Endodermal cell (in vitro differentiated cells): ENCODE measurements at regions not wholly inside any gene's neighbourhood (a gene's known extent, or its start where the extent isn't known, plus 50 kb on each side); places are given as distances from the start of the nearest gene placed in this dataset.
A peak's percentile ranks its signal among the peaks of the same experiment; 100 is the strongest.
"Not testable (repeated sequence)": the region's sequence is repeated elsewhere in the genome, so short reads cannot be mapped to it uniquely, and the experiment has no call there.

ENCODE experiments used
- DNase-seq: peaks from one replicate; pipeline ENCODE4 v3.0.0-alpha.2; 2017
- H3K27ac ChIP-seq: 2 replicates; pipeline ENCODE4 v1.5.1; 2013; ENCODE audit warnings: mild to moderate bottlenecking, low read depth, low read length, moderate library complexity
- H3K27me3 ChIP-seq: 2 replicates; pipeline ENCODE4 v1.6.1; 2013; ENCODE audit warnings: mild to moderate bottlenecking, low read length, moderate library complexity; ENCODE audit not compliant: insufficient read depth, control insufficient read depth, poor library complexity, severe bottlenecking
- H3K36me3 ChIP-seq: 2 replicates; pipeline ENCODE4 v1.7.0; 2013; ENCODE audit warnings: mild to moderate bottlenecking, low read length, moderate library complexity; ENCODE audit not compliant: control insufficient read depth, insufficient read depth
- H3K4me1 ChIP-seq: one replicate; pipeline ENCODE4 v1.7.0; 2013; ENCODE audit warnings: low read length; ENCODE audit not compliant: control insufficient read depth, insufficient read depth
- H3K4me3 ChIP-seq: 2 replicates; pipeline ENCODE4 v1.5.1; 2013; ENCODE audit warnings: mild to moderate bottlenecking, low read length, moderate library complexity
- H3K9ac ChIP-seq: 2 replicates; pipeline ENCODE4 v1.6.1; 2013; ENCODE audit warnings: mild to moderate bottlenecking, low read length, moderate library complexity; ENCODE audit not compliant: poor library complexity, severe bottlenecking; ENCODE audit errors: extremely low read depth
- H3K9me3 ChIP-seq: 2 replicates; pipeline ENCODE4 v1.6.1; 2013; ENCODE audit warnings: mild to moderate bottlenecking, low read length, moderate library complexity; ENCODE audit not compliant: control insufficient read depth
- H3K27ac Mint-ChIP-seq: 2 replicates; pipeline ENCODE4 v1.8.0; 2020; ENCODE audit warnings: mixed read lengths
- H3K27me3 Mint-ChIP-seq: 2 replicates; pipeline ENCODE4 v1.8.0; 2021; ENCODE audit warnings: mild to moderate bottlenecking, mixed read lengths; ENCODE audit not compliant: insufficient read depth
- H3K36me3 Mint-ChIP-seq: 2 replicates; pipeline ENCODE4 v1.8.0; 2020; ENCODE audit warnings: low read depth, mixed read lengths
- H3K4me1 Mint-ChIP-seq: 2 replicates; pipeline ENCODE4 v1.8.0; 2020; ENCODE audit warnings: mixed read lengths
- H3K4me3 Mint-ChIP-seq: 2 replicates; pipeline ENCODE4 v1.8.0; 2020; ENCODE audit warnings: mild to moderate bottlenecking, moderate library complexity, mixed read lengths
- H3K9me3 Mint-ChIP-seq: 2 replicates; pipeline ENCODE4 v1.8.0; 2020; ENCODE audit warnings: mild to moderate bottlenecking, mixed read lengths
- WGBS, 2 experiments: methylation state at CpG; one replicate each; pipeline versions ENCODE4 v1.1.5 to v1.1.7; 2013; ENCODE audit warnings: missing lambda C conversion rate in 2 of 2, mixed read lengths in 1 of 2; ENCODE audit not compliant: insufficient coverage in 1 of 2, insufficient read length in 1 of 2; 5-methylcytosine and 5-hydroxymethylcytosine counted together
- TF ChIP-seq, protein P1 (sequence below): fragments of 200-600 bp; sonication (generic); conservative IDR thresholded peaks from 2 replicates; pipeline ENCODE4 v1.5.0; 2021; ENCODE audit warnings: antibody characterized with exemption, mild to moderate bottlenecking

DNA sequence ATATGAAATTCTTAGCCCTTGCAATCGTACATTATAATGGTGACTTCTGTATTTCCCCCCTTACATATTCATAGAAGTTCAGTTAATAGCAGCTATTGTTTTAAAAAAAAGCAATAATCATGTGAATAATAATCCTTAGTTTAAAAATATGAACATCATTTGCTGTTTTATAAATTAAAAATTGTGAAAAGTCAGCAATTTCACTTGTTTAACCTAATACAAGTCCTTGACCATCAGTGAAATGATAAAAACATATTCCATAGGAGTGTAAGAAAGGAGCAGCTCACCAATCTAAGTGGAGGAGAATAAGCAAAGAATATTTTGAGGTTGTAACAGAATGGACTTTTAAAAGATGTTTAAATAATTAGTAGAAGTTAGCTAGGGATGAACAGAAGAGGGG is 650.2 kb downstream of the SUCLG1 start:
- H3K27me3 ChIP-seq: no peaks in the 10 kb centered on the region
- peaks cover 10% of the 10 kb centered on the region for H3K9me3 Mint-ChIP-seq
- no peaks in the 10 kb centered on the region for H3K36me3 ChIP-seq
- no peak overlapping the region for H3K4me3 Mint-ChIP-seq
- H3K9me3 ChIP-seq: no peaks in the 10 kb centered on the region
- H3K9ac ChIP-seq: no peak overlapping the region
- peaks cover 5% of the 10 kb centered on the region for H3K36me3 Mint-ChIP-seq
- no peak overlapping the region for H3K27ac ChIP-seq
- no peak for DNase-seq
- H3K27ac Mint-ChIP-seq: no peak overlapping the region
- no peak overlapping the region for H3K4me3 ChIP-seq
- peaks cover 20% of the 10 kb centered on the region for H3K4me1 Mint-ChIP-seq
- no peaks in the 10 kb centered on the region for H3K27me3 Mint-ChIP-seq
- 100% methylated on average over 1 of the region's 1 CpG; no CpG with 5 or more reads in 1 of the 2 experiments for WGBS, 2 experiments
- H3K4me1 ChIP-seq: no peaks in the 10 kb centered on the region
- TF ChIP-seq, protein P1, sequence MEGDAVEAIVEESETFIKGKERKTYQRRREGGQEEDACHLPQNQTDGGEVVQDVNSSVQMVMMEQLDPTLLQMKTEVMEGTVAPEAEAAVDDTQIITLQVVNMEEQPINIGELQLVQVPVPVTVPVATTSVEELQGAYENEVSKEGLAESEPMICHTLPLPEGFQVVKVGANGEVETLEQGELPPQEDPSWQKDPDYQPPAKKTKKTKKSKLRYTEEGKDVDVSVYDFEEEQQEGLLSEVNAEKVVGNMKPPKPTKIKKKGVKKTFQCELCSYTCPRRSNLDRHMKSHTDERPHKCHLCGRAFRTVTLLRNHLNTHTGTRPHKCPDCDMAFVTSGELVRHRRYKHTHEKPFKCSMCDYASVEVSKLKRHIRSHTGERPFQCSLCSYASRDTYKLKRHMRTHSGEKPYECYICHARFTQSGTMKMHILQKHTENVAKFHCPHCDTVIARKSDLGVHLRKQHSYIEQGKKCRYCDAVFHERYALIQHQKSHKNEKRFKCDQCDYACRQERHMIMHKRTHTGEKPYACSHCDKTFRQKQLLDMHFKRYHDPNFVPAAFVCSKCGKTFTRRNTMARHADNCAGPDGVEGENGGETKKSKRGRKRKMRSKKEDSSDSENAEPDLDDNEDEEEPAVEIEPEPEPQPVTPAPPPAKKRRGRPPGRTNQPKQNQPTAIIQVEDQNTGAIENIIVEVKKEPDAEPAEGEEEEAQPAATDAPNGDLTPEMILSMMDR: no peak

DNA sequence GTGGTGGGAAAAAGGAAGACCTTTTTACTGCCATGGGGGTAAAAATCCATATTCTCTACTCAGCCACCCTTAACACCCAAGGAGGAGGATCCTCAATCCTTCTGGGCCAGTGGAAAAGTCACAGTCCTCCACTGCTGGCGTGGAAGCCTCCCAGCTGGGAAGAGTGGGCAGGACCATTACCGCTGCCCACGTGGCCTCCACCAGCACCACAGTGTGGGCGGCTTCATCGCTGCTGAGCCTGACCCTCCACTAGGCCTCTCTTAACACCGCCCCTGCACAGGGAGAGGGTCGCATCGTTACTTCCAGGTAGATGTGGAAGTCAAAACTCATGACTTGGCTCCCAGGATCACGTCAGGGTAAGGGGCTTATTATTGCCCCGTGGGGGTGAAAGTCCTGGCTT is 656.5 kb downstream of the SUCLG1 start:
- WGBS, 2 experiments: 95 to 100% methylated on average over 4 to 10 of the region's 10 CpGs
- no peak overlapping the region for H3K9ac ChIP-seq
- Mint-ChIP-seq H3K4me3 (no peak overlapping the region), H3K4me1 (peaks cover 6% of the 10 kb centered on the region), H3K27me3 (no peaks in the 10 kb centered on the region), H3K9me3 (peaks cover 11% of the 10 kb centered on the region), H3K27ac (no peak overlapping the region), H3K36me3 (peaks cover 6% of the 10 kb centered on the region)
- TF ChIP-seq, protein P1: no peak
- H3K9me3 ChIP-seq: no peaks in the 10 kb centered on the region
- no peaks in the 10 kb centered on the region for H3K4me1 ChIP-seq
- H3K4me3 ChIP-seq: no peak overlapping the region
- H3K27me3 ChIP-seq: no peaks in the 10 kb centered on the region
- H3K36me3 ChIP-seq: no peaks in the 10 kb centered on the region
- H3K27ac ChIP-seq: no peak overlapping the region
- no peak for DNase-seq

DNA sequence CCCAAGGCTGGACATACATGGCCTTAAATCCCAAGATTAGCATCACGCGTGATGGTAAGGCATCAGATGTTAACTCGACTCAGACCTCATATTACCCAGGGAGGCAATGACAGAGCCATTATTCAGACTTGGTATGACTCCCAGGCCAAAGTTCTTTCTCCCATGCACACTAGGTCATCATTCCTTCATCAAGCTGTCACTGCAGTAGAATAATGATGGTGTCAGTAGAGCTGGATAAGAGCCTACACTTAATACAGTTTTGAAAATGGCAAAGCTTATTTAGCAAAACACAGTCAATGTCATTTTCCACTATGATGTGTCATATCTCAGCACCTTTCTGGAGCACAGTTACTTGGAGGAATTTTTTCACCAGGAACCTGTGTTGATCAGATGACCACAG is 663.3 kb downstream of the SUCLG1 start:
- WGBS, 2 experiments: 97 to 100% methylated on average over 2 to 3 of the region's 3 CpGs

DNA sequence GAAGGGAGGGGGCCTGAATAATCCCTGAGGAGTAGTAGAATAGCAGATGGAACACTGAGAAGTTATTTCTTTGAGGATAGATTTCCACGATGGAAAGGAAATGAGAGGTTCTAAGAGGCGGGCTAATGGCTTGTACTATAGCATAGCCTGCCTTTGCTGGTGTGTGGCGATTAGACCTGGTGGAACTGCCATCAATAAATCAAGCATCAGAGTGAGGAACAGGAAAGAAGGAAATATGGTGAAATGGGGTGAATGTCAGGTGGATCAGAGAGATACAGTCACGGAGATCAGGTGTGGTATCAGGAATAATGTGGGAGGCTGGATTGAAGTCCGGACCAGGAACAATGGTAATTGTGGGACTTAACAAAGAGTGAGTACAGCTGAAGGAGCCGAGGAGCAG is 668.6 kb downstream of the SUCLG1 start:
- not testable (repeated sequence) for H3K4me3 ChIP-seq, H3K27me3 Mint-ChIP-seq, H3K9ac ChIP-seq, H3K9me3 Mint-ChIP-seq, H3K36me3 Mint-ChIP-seq, H3K36me3 ChIP-seq, DNase-seq, H3K27ac ChIP-seq, H3K4me3 Mint-ChIP-seq, H3K27me3 ChIP-seq, H3K27ac Mint-ChIP-seq
- Histone ChIP-seq H3K9me3 (peaks cover 22% of the 10 kb centered on the region), H3K4me1 (peaks cover 12% of the 10 kb centered on the region)
- 87 to 96% methylated on average over 3 to 6 of the region's 6 CpGs for WGBS, 2 experiments
- peaks cover 40% of the 10 kb centered on the region for H3K4me1 Mint-ChIP-seq

More for the DNA sequence above, 663.3 kb downstream of the SUCLG1 start:
- Mint-ChIP-seq H3K4me3 (no peak overlapping the region), H3K9me3 (peaks cover 6% of the 10 kb centered on the region), H3K4me1 (no peaks in the 10 kb centered on the region), H3K27me3 (no peaks in the 10 kb centered on the region), H3K27ac (no peak overlapping the region), H3K36me3 (peaks cover 16% of the 10 kb centered on the region)
- DNase-seq: no peak
- H3K4me1 ChIP-seq: no peaks in the 10 kb centered on the region
- no peak overlapping the region for H3K27ac ChIP-seq
- H3K36me3 ChIP-seq: no peaks in the 10 kb centered on the region
- no peak overlapping the region for H3K4me3 ChIP-seq
- TF ChIP-seq, protein P1: no peak
- peaks cover 25% of the 10 kb centered on the region for H3K9me3 ChIP-seq
- H3K9ac ChIP-seq: no peak overlapping the region
- no peaks in the 10 kb centered on the region for H3K27me3 ChIP-seq

DNA sequence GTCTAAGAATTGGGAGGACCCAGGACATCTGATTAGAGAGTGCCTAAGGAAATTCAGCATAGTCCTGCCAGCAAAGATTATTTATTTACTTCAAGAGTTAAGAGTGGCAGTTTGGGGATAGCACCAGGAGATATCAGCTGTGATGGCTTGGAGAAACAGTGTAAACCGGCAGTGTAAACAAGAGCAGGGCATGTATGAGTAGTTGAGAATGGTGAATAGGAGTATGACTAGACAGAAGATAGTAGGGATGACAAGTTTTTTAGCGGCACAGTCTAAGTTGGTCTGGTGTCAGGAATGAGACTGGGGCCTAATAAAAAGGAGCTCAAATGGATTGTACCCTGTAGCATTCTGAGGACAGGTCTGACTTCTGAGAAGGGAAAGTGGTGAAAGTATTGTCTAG is 669.4 kb downstream of the SUCLG1 start:
- 80 to 89% methylated on average over 1 to 2 of the region's 2 CpGs for WGBS, 2 experiments
- Mint-ChIP-seq H3K4me3 (peak overlapping the region; percentile 33), H3K4me1 (peaks cover 46% of the 10 kb centered on the region), H3K27ac (peak overlapping the region; percentile 98)
- DNase-seq, H3K9me3 Mint-ChIP-seq, H3K4me3 ChIP-seq, H3K36me3 ChIP-seq, H3K27me3 Mint-ChIP-seq, H3K36me3 Mint-ChIP-seq, H3K27me3 ChIP-seq, H3K9ac ChIP-seq, H3K27ac ChIP-seq: not testable (repeated sequence)
- Histone ChIP-seq H3K9me3 (peaks cover 17% of the 10 kb centered on the region), H3K4me1 (peaks cover 16% of the 10 kb centered on the region)
